Activated naive CD4-positive, alpha-beta T cell (primary cell): ENCODE measurements at regions not wholly inside any gene's neighbourhood (a gene's known extent, or its start where the extent isn't known, plus 50 kb on each side); places are given as distances from the start of the nearest gene placed in this dataset.
A peak's percentile ranks its signal among the peaks of the same experiment; 100 is the strongest.
"Not testable (repeated sequence)": the region's sequence is repeated elsewhere in the genome, so short reads cannot be mapped to it uniquely, and the experiment has no call there.

Experiments
- DNase-seq, 4 experiments: peaks; one replicate each; lab custom pipeline; 2025; lab: John Stamatoyannopoulos, UW

DNA sequence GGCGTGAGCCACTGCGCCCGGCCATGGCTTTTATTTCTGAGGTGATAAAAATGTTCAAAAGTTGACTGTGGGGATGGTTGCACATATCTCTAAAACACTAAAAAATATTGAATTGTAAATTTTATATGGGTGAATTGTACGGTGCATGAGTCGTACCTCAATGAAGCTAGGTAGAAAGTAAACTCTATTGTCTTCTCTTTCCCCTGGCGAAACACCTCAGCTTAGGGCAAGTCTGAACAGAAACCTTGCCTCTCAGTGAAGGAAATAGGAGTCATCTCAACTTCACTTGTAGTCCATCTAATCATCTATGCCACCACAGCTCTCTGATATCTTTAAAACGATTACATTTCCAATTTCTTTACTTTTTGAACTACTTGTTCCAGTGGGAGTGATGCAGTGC, 309.6 kb downstream of the SPATA31A1 start:
- DNase-seq: not testable (repeated sequence)

DNA sequence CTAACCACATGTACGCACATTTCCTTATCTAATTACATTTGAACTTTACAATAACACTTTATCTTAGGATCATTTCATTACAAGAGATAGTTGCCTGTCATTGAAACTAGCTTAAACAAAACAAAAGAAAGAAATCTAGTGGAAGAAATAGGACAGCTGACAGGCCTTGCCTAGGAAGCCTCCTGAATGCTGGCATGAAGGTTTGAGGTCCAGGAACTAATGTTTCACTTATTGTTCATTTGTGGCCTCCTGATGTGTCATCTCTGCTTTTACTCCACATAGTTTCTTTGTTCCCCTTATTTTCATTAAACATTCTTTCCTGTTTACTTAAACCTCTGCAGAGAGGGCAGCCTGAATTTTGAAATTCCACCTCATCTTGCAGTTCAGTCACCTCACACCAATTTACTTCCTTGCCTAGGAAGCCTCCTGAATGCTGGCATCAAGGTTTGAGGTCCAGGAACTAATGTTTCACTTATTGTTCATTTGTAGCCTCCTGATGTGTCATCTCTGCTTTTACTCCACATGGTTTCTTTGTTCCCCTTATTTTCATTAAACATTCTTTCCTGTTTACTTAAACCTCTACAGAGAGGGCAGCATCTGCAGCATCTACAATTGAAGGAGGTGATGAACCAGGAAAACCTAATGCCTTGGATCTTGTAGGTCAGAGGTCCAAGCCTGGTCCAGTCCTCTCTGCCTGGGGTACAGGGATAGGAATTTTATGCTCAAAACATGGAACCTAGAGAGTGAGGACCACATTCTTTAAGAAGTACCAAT, 319.2 kb downstream of the SPATA31A1 start:
- DNase-seq: not testable (repeated sequence)

DNA sequence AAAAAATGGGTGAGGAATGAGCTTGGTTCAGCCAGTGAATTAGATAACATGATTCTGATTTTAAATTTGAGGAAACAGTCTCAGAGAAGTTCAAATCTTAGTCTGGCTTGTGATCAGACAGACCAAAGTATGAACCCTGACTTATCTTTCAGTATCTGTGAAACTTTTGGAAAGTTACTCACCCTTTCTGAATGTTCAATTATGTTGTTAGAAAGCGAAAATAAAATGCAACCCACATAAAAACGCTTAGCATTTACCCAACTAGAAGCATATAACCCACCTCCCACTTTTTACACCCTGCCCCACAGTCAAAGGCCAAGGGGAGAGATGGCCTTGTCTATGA, 319.7 kb downstream of the SPATA31A1 start:
- not testable (repeated sequence) for DNase-seq

DNA sequence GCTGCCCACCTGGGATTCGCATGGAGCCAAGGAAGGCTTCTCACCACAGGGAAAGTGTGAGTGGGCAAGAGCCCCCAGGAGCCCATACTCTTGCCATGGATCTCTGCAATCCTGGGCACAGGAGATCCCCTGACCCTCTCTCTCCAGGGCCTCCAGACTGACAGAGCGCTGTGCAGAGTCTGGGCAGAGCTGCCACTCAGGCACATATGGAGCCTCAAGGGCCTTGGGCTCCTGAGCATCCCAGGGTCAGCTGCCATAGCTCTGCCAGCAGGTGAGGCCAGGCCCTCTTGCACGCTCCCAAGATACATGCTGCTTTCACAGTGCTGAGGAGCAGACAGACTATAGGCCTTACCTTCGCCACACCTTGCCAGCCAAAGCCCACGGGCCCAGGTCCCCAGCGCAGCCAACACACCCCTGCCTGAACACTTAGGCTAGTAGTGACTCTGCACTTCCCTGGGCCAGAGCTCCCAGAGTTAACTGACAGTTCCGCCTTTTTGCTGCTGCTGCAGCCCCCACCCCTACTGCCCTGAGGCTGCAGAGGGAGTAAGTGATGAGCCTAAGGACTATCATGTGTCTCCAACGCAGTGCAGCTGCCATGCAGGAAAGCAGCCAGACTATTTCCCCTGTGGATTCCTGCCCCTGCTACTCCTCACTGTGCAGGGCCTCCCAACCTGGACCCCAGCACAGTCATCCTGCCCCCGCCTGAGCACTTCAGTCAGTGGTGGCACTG, 323.2 kb downstream of the SPATA31A1 start:
- DNase-seq: not testable (repeated sequence)

DNA sequence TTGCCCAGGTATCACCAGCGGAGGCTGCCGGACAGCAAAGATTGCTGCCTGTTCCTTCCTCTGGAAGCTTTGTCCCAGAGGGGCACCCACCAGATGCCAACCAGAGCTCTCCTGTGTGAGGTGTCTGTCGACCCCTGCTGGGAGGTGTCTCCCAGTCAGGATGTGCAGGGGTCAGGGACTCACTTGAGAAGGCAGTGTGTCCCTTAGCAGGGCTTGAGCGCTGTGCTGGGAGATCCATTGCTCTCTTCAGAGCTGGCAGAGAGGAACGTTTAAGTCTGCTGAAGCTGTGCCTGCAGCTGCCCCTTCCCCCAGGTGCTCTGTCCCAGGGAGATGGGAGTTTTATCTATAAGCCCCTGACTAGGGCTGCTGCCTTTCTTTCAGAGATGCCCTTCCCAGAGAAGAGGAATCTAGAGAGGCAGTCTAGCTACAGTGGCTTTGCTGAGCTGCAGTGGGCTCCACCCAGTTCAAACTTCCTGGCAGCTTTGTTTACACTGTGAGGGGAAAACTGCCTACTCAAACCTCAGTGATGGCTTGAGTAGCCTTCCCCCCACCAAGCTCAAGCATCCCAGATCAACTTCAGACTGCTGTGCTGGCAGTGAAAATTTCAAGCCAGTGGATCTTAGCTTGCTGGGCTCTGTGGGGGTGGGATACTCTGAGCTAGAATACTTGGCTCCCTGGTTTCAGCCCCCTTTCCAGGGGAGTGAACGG, 325.4 kb downstream of the SPATA31A1 start:
- DNase-seq: not testable (repeated sequence)

DNA sequence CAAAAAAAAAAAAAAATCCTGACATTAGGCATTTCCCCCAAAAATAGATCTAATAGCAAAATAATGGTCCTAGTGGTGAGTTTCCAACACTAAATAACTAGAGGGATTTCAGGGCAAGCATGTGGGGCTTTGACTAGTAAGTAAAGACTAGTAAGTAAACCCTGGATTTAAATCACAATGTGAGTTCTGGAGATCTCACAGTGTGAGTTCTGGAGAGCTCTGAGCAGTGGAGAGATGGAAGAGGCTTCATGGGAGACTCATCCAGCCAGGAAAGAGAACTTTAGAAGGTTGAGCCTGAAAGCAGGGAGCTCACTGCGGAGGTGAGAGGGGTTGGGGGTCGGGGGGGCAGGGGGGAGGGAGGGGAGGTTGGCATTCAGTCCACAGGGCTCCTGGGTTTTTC, 373.4 kb downstream of the SPATA31A1 start:
- DNase-seq: not testable (repeated sequence)

DNA sequence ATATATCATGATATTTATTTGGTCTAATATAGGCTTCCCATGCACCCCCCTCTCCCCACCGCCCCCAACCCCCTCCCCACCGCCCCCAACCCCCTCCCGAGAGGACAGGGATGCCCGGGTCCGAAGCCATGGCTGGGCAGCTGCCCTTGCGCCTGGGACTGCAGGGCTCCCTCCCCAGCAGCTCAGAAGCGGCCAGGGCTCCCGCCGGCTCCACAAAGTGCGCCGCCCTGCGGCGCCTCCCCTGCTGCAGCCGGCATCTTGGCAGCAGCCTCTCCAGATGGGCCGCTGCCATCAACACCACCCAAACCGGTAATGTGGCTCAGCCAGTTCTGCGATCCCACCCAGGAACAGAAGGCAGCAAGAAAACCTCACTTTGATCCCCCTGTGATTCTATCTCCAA, 389.4 kb downstream of the SPATA31A1 start:
- not testable (repeated sequence) for DNase-seq

DNA sequence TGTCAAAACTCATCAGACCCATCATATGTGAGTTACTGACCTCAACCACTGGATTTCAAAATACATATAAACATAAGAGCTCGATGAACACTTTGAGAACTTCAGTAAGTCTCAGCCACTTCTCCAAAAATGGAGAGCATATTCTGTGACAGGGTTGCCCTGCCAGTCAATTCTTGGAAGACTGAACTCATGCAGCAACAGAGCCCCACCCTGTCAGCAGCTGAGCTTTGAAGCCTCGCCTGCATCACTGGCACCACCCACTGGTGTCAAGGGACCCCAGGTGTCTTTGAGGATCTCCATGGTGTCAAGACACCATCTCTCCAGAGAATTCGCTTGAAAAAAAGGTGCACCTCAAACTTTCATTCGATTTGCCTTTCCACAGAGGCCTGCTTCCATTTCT, 420.1 kb downstream of the SPATA31A1 start:
- DNase-seq: not testable (repeated sequence)

DNA sequence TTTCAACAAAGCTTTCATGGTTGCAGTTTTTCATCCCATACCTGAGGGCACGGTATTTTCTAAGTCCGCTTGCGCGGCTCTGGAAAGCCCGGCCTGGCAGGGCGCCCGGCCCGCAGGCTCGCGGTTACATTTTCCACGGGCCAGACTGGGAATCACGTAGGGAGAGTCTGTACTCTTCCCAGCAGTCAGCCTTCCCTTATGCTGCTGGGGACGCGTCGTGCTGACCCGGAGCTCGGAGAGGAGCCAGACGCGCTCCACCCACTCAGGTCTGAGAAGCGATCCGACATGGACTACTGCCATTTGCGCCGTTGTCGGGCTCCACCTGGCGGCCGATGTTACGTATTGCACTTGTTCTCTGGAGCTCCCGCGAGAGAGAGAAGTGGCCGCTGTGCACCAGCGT, 435.9 kb downstream of the SPATA31A1 start:
- DNase-seq: not testable (repeated sequence)

DNA sequence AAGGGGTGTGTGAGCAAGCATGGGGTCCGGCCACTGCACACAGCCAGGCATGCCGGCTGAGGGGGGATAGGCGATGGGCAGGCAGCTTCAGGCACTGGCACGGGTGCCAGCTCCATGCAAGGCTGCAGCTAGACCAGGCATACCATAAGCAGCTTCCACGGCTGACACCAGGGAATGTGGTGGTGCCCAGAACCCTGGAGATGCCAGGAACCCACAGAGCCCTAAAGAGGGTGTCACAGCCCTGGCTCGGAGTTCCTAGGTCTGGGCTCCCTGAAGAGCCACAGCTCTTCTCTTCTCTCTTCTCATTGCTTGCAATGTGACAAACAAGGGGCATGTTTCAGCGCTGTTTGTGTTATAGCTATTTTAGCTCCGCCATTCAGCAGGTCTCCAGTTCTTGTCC, 442.5 kb downstream of the SPATA31A1 start:
- not testable (repeated sequence) for DNase-seq

DNA sequence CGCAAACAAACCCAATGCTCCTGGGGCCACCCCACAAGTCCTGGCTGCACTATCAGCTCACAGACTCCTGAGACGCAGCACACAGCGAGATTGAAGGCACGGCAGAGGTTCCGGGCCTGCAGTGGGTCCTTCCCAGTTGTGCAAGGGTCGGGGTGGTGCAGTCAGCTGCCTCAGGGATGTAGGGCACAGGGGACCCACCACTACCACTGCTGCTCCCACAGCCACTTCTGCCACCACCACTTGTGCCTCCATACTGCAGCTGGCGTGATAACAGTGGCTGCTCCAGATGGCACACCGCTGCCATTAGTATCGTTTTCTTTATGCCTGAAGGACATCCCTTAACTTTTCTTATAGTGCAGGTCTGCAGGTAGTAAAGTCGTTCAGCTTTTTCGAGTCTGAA, 443.8 kb downstream of the SPATA31A1 start:
- not testable (repeated sequence) for DNase-seq

DNA sequence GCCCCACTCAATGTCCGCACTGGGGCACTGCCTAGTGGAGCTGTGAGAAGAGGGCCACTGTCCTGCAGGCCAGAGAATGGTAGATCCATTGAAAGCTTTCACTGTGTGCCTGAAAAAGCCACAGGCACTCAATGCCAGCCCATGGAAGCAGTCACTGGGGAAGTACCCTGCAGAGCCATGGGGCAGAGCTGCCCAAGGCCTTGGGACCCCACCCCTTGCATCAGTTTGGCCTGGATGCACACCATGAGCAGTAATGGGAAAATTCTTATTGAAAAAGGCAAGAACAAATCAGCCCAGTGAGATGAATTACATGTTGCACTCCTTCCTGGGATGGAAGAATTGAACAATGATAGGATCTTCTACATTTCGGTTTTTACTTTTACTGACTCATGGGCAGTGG, 447.1 kb downstream of the SPATA31A1 start:
- not testable (repeated sequence) for DNase-seq

DNA sequence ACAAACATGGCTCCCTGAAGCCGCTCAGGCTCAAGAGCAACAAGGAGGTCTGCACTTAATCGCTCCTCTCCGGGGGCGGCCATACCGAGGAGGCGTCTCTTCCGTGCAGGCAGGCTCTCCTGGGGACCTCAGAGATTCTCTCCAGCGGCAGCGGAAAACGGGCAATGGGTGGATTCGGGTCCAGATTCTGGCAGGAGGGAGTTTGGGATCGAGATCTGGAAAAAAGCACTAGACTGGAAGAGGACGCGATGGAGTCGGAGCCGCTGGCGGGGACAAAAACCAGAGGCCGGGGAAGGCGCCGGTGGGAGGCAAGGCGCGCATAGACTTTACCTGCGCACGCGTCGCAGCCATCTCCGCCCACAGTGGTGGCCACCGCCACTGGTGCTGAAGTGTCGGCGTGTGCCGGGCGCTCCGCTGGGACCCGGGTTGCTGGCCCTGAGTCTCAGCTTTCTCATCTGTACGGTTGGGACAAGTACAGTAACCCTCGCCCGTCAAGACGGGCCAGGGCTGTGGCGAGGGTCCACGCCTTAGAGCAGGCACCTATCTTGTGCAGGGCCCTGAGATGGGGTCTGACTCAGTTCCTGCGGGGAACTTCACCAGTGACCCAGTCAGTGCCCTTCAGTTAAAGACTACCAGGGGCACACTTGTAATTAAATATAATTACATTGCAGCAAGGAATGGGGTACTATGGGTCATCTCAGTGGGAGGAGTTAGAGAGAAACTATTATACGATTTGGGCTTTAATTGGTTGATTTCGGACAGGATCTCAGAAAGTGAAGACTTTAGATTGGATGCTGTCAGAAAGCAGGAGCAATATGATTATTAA, 454.1 kb downstream of the SPATA31A1 start:
- DNase-seq: peak in 3 of 4 experiments; percentile 3 to 61 (median 18)

DNA sequence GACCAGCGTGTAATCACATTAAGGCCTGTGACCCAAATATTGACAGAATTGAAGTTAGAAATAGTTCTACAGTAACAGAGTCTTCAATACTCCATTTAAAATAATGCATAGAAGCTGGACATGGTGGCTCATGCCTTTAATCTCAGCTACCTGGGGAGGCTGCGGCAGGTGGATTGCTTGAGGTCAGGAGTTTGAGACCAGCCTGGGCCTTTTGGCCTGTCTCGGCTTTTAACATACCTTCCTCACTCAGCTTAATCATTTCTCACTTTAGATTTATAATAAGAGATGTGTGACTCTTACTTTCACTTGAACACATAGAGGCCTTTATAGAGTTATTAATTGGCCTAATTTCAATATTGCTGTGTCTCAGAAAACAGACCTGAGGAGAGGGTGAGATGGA, 454.9 kb downstream of the SPATA31A1 start:
- DNase-seq: not testable (repeated sequence)

DNA sequence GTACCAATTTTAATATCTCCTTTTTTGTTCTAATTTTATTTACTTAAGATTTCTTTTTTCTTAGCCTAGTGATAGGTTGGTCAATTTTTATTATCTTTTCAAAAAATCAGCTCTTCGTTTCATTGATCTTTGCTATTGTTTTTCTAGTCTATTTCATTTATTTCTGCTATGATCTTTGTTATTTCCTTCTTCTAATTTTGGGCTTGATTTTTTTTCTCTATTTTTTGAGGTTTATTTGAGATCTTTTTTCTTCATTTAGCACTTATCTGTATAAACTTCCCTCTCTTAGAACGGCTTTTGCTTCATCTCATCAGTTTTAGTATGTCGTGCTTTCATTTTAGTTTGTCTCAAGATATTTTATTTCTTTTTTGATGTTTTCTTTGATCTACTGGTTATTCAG, 456.1 kb downstream of the SPATA31A1 start:
- DNase-seq: not testable (repeated sequence)

DNA sequence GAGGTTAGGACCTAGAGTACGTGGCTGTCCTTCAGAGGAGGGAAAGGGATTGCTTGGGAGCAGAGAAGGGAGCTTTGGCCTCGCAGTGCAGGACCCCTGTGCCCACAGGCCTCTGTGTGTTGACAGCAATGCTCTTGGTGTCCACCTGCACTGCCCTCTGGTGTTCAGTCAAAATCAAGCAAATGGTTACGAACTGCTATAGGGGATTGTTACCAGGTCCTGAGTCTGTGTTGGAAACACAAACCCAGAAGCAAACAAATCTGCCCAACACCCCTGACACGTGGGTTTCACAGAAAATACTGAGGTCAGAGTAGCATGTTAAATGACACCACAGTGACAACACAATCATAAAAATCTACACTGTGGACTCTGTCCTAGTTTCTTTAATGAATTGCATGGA, 473.0 kb downstream of the SPATA31A1 start:
- DNase-seq: not testable (repeated sequence)
